K562 (cell line): ENCODE measurements at regions not wholly inside any gene's neighbourhood (a gene's known extent, or its start where the extent isn't known, plus 50 kb on each side); places are given as distances from the start of the nearest gene placed in this dataset.
A peak's percentile ranks its signal among the peaks of the same experiment; 100 is the strongest.

Experiments
- ATAC-seq: fragments of 200-7000 bp; cut with Tn5 transposase; 3 replicates; pipeline ENCODE4 v1.9.1; 2020; ENCODE audit warnings: moderate library complexity
- BruUV-seq: library from RNA; stranded (reverse); fragments of 400-500 nt; replicated peaks from 2 replicates; lab custom pipeline; 2021; lab: Mats Ljungman, UMichigan
- CTCF ChIA-PET: fragments of 300-600 bp; formaldehyde crosslinking; extraction: SDS; loops from one replicate; lab custom pipeline; 2021; ENCODE audit warnings: low intra/inter-chr PET ratio; lab: Yijun Ruan, JAX
- POLR2A ChIA-PET: fragments of 300-600, 350-650 bp; sonication (Branson Sonifier 250); formaldehyde crosslinking; extraction: SDS; loops from one replicate; lab custom pipeline; 2021; ENCODE audit warnings: antibody characterized with exemption, inconsistent platforms; lab: Yijun Ruan, JAX
- DNase-seq, 4 experiments: peaks; one replicate each; pipeline versions ENCODE4 v3.0.0 to v3.0.0-alpha.2; 2011 to 2018; ENCODE audit warnings: low spot score in 3 of 4, mixed read lengths in 3 of 4; ENCODE audit errors: extremely low read depth in 1 of 4
- FAIRE-seq: peaks from 2 replicates; lab custom pipeline; 2011; peaks lifted over from hg19 to GRCh38; lab: Jason Lieb, UNC
- H2AFZ ChIP-seq: 2 replicates; pipeline ENCODE4 v1.6.0; 2011; ENCODE audit warnings: low read depth, low read length, control low read depth, inconsistent platforms
- H3K27ac ChIP-seq: fragments of 200-600 bp; 3 replicates; pipeline ENCODE4 v1.8.0; 2011; ENCODE audit warnings: low read depth, mild to moderate bottlenecking, control low read depth, inconsistent platforms, low read length, moderate library complexity, mixed read lengths; ENCODE audit errors: extremely low read depth
- H3K27me3 ChIP-seq, 2 experiments: fragments of 300-600 bp in 1 of 2; 2 replicates in 1 of 2; 3 replicates in 1 of 2; pipeline versions ENCODE4 v1.6.0 to v1.8.0; 2011; ENCODE audit warnings: inconsistent platforms in 2 of 2, low read length in 2 of 2, mild to moderate bottlenecking in 1 of 2, mixed read lengths in 1 of 2, moderate library complexity in 1 of 2; ENCODE audit not compliant: control insufficient read depth in 2 of 2, insufficient read depth in 2 of 2
- H3K36me3 ChIP-seq: fragments of 300-600 bp; 3 replicates; pipeline ENCODE4 v1.8.0; 2011; ENCODE audit warnings: mild to moderate bottlenecking, low read length, inconsistent platforms; ENCODE audit not compliant: control insufficient read depth, insufficient read depth
- H3K4me1 ChIP-seq, 2 experiments: fragments of 200-600 bp in 1 of 2; replicated peaks in 1 of 2; 2 replicates in 1 of 2; 3 replicates in 1 of 2; pipeline versions ENCODE4 v1.5.1 to v1.8.0; 2011; ENCODE audit warnings: inconsistent platforms in 2 of 2, low read length in 2 of 2, mild to moderate bottlenecking in 1 of 2, mixed read lengths in 1 of 2, moderate library complexity in 1 of 2; ENCODE audit not compliant: control insufficient read depth in 2 of 2, insufficient read depth in 2 of 2
- H3K4me2 ChIP-seq: 2 replicates; pipeline ENCODE4 v1.6.1; 2011; ENCODE audit warnings: low read length, control low read depth, inconsistent platforms, mixed read lengths; ENCODE audit not compliant: insufficient read depth
- H3K4me3 ChIP-seq: fragments of 200-600 bp; sonication (generic), shearing (Covaris generic); 2 replicates; pipeline ENCODE4 v1.5.1; 2016; ENCODE audit warnings: control low read depth, inconsistent platforms
- H3K79me2 ChIP-seq: fragments of 200-600 bp; 3 replicates; pipeline ENCODE4 v1.8.0; 2011; ENCODE audit warnings: low read length, inconsistent platforms; ENCODE audit not compliant: control insufficient read depth, insufficient read depth
- H3K9ac ChIP-seq, 2 experiments: 2 replicates each; pipeline versions ENCODE4 v1.6.0 to v1.6.1; 2011; ENCODE audit warnings: low read depth in 2 of 2, low read length in 2 of 2, control low read depth in 1 of 2, inconsistent platforms in 1 of 2, mild to moderate bottlenecking in 1 of 2, mixed read lengths in 1 of 2; ENCODE audit not compliant: insufficient read depth in 1 of 2
- H3K9me1 ChIP-seq: one replicate; pipeline ENCODE4 v1.6.0; 2011; ENCODE audit warnings: inconsistent platforms, mild to moderate bottlenecking, low read length, moderate library complexity; ENCODE audit not compliant: control insufficient read depth, insufficient read depth
- H3K9me3 ChIP-seq: replicated peaks from 2 replicates; pipeline ENCODE4 v1.5.1; 2011; ENCODE audit warnings: low read depth, low read length, inconsistent platforms; ENCODE audit not compliant: control insufficient read depth, insufficient read depth
- H4K20me1 ChIP-seq: replicated peaks from 2 replicates; pipeline ENCODE4 v1.6.1; 2011; ENCODE audit warnings: low read length, inconsistent platforms, mixed read lengths; ENCODE audit not compliant: control insufficient read depth, insufficient read depth
- ATF1 ChIP-seq, 2 experiments: fragments of 450-650 bp in 1 of 2; IDR thresholded peaks; 2 replicates each; pipeline ENCODE4 v1.6.1; 2016; ENCODE audit warnings: missing compliant biosample characterization in 1 of 2, missing genetic modification characterization in 1 of 2
- GATAD2B ChIP-seq: fragments of 450-650 bp; IDR thresholded peaks from 2 replicates; pipeline ENCODE4 v1.6.1; 2017; ENCODE audit warnings: mild to moderate bottlenecking, borderline replicate concordance
- MAFF ChIP-seq: IDR thresholded peaks from 2 replicates; pipeline ENCODE4 v1.6.1; 2012; ENCODE audit warnings: low read length, improper control_type of control experiment
- TCFL5 ChIP-seq: fragments of 250-450 bp; sonication (Bioruptor Pico); conservative IDR thresholded peaks from 2 replicates; pipeline ENCODE4 v1.6.1; 2021; ENCODE audit warnings: mild to moderate bottlenecking, moderate library complexity, matching md5 sums
- ZNF699 ChIP-seq: fragments of 250-450 bp; sonication (Bioruptor Pico); IDR thresholded peaks from 2 replicates; pipeline ENCODE4 v1.8.0; 2021; ENCODE audit warnings: mild to moderate bottlenecking, moderate library complexity; ENCODE audit not compliant: insufficient replicate concordance
- whole genome bisulfite sequencing: fragments of 100-300 bp; shearing (Covaris generic); methylation state at CpG from one replicate; pipeline ENCODE4 v1.1.6; 2016; ENCODE audit warnings: low coverage, mixed read lengths; ENCODE audit not compliant: insufficient coverage; ENCODE audit errors: missing lambda C conversion rate; 5-methylcytosine and 5-hydroxymethylcytosine counted together
- in situ Hi-C: fragments of 300-500 bp; cut with MboI; formaldehyde crosslinking; loops from 4 replicates; pipeline ENCODE4 v1.15.0; 2018; ENCODE audit warnings: inconsistent platforms, mixed read lengths
- intact Hi-C: fragments of 100-400 bp; cut with micrococcal nuclease; formaldehyde crosslinking; loops from 2 replicates; pipeline ENCODE4 v1.14.2; 2022
- TF ChIP-seq, protein P1 (sequence below): IDR thresholded peaks from 3 replicates; pipeline ENCODE4 v1.6.1; 2011; ENCODE audit warnings: borderline replicate concordance, mild to moderate bottlenecking, moderate library complexity; ENCODE audit not compliant: insufficient read length; ENCODE audit errors: extremely low read depth
- TF ChIP-seq, protein P2 (sequence below): fragments of 250-450 bp; sonication (Bioruptor Pico); IDR thresholded peaks from 2 replicates; pipeline ENCODE4 v1.8.0; 2022; ENCODE audit warnings: moderate library complexity, mild to moderate bottlenecking, inconsistent platforms

DNA sequence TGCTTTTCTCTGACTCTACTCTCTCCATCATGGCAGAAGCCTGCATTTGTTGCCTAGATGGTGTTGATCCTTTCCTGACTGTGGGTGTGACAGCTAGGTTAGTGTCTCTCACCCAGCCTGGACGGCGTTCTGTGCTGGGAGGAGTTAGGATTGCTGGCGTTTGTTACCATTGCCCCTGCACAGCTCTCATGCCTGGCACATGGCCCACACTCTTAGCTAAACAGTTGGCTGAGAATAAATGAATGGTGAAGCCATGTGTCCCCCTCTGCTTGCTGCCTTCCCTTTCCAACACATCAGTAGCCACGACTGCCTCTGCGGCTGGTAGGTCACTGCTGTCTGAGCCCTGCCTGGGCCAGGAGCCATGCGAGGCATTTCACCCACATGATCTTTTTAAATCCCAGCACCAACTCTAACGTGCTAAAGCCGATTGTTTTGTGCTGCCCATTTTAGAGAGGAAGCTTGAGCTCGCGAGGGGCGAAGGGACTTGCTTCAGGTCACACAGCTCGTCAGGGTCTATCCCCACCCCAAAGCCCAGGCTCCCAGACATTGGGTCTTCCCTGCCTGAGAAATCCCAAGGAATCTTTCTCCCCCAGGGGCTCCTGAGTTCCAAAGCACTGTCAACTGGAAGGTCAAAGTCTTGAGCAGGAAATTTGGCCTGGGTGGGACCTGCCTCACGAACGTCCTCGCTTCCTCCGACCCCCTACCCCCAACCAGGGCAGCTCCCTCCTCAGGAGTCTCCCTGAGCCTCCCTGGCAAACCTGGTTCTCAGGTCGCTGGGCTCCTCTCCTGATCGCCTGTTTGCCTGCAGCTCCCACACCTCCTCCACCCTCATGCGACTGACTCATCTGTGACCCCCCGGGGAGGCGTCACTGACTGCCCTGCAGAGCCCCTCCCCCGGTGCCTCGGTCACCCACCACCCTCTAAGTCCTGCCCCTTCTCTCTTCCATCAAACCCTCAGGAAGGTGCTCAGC, 271.7 kb upstream of the C1orf174 start:
- Histone ChIP-seq H3K79me2 (no peaks in the 10 kb centered on the region), H4K20me1 (no peaks in the 10 kb centered on the region; the same call in 1 of the 2 replicates), H3K9ac (no peak overlapping the region), H3K27me3 (peaks cover 8 to 55% of the 10 kb centered on the region in 2 experiments; a peak in 4 of 5 replicates), H2AFZ (no peak overlapping the region), H3K4me1 (no peaks in the 10 kb centered on the region), H3K9me1 (no peaks in the 10 kb centered on the region), H3K4me2 (no peak overlapping the region), H3K4me3 (no peak overlapping the region), H3K36me3 (no peaks in the 10 kb centered on the region), H3K9me3 (no peaks in the 10 kb centered on the region), H3K27ac (no peak overlapping the region)
- intact Hi-C loops (no loop called here), in situ Hi-C loops (no loop called here)
- ATAC-seq (no peak), DNase-seq (peak in 1 of 4 experiments; percentile 4), FAIRE-seq (no peak)
- TF ChIP-seq, protein P1, sequence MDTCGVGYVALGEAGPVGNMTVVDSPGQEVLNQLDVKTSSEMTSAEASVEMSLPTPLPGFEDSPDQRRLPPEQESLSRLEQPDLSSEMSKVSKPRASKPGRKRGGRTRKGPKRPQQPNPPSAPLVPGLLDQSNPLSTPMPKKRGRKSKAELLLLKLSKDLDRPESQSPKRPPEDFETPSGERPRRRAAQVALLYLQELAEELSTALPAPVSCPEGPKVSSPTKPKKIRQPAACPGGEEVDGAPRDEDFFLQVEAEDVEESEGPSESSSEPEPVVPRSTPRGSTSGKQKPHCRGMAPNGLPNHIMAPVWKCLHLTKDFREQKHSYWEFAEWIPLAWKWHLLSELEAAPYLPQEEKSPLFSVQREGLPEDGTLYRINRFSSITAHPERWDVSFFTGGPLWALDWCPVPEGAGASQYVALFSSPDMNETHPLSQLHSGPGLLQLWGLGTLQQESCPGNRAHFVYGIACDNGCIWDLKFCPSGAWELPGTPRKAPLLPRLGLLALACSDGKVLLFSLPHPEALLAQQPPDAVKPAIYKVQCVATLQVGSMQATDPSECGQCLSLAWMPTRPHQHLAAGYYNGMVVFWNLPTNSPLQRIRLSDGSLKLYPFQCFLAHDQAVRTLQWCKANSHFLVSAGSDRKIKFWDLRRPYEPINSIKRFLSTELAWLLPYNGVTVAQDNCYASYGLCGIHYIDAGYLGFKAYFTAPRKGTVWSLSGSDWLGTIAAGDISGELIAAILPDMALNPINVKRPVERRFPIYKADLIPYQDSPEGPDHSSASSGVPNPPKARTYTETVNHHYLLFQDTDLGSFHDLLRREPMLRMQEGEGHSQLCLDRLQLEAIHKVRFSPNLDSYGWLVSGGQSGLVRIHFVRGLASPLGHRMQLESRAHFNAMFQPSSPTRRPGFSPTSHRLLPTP = no peak
- no peak for TF ChIP-seq MAFF
- TF ChIP-seq, protein P2, sequence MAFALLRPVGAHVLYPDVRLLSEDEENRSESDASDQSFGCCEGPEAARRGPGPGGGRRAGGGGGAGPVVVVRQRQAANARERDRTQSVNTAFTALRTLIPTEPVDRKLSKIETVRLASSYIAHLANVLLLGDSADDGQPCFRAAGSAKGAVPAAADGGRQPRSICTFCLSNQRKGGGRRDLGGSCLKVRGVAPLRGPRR = no peak
- TF ChIP-seq ATF1 (CRISPR knock-in tag; IDR thresholded peaks at IDR 0.05) = no peak
- no peak for TF ChIP-seq ATF1 (tag; IDR thresholded peaks at IDR 0.05)
- TF ChIP-seq TCFL5 (CRISPR knock-in tag) = no peak
- TF ChIP-seq ZNF699 (CRISPR knock-in tag) = no peak
- no peak for TF ChIP-seq GATAD2B
- WGBS = under 1% methylated on average over 22 of the region's 23 CpGs
- POLR2A ChIA-PET = interaction anchor here (1.4 kb wide), 1 partner anchor 13 kb away, joined by 3 read pairs; no protein-coding TSS in a partner anchor
- CTCF ChIA-PET = no interaction called here
- BruUV-seq = no TSS peak
